ENCODE measurements at regions not wholly inside any gene's neighbourhood (a gene's known extent, or its start where the extent isn't known, plus 50 kb on each side); places are given as distances from the start of the nearest gene placed in this dataset.

DNA sequence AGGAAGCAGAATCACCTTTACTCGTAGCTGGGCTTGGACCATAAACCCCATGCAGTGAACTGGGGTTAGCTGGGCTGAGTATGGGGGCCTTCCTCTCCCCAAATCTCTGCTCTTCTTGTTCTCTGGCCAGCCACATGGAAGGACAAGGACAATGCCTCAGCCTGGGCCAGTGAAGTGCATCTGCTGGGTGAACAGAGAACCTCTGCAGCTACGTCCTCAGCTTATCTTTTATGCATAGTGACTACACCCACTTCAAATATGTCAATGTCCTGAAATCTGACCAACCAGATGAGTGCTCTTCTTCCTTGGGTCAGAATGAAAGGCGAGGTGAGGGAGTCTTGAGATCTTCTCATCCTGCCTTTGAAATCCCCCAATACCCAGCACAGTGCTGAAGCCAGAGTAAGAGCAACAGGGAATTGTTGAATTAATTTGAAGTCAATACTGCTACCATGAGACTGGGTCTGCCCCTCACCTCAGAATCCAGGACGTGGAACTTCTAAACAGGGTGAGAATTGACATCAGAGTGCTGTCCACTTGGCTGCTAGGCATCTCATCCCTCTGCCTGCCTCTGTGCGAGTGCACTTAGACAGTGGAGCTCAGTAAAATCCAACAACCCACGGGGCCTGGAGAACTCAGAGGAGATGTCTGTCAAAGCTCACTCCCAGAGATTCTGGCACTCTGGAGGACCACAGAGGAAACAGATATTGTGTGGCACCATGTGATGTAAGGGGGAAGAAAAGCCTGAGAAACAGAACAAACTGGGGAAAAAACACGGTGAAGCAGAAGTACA, 99.0 kb downstream of the IER5 start:
- no peak overlapping the region for H3K18ac ChIP-seq (ENCODE audit: low read depth, low read length)
- no peaks in the 10 kb centered on the region for H3K9me3 ChIP-seq (ENCODE audit: control insufficient read depth, insufficient read depth, low read length)
- H3K23ac ChIP-seq (ENCODE audit: low read depth, low read length) = no peak overlapping the region
- no peaks in the 10 kb centered on the region for H3K79me1 ChIP-seq (ENCODE audit: low read depth in 1 of 2, low read length in 2 of 2)
- H2AK9ac ChIP-seq (replicated peaks; ENCODE audit: low read depth, low read length, poor library complexity) = no peak overlapping the region
- no peak overlapping the region for H2BK20ac ChIP-seq (ENCODE audit: low read depth, low read length)
- no peaks in the 10 kb centered on the region for H3K36me3 ChIP-seq (ENCODE audit: control insufficient read depth, insufficient read depth, low read length)
- H2AK5ac ChIP-seq (ENCODE audit: low read depth, low read length) = no peak overlapping the region
- TF ChIP-seq RFX5 (IDR thresholded peaks at IDR 0.05; ENCODE audit: low read depth, low read length) = no peak
- H2AFZ ChIP-seq (replicated peaks; ENCODE audit: low read length, poor library complexity) = no peak overlapping the region
- ChIA-PET POLR2A (ENCODE audit: unreplicated experiment) (no interaction called here), CTCF (interaction anchor here (1.5 kb wide), 1 partner anchor 238 kb away, joined by 5 read pairs; no protein-coding TSS in a partner anchor)
- H4K8ac ChIP-seq (ENCODE audit: low read depth in 2 of 2, low read length in 2 of 2) = no peak overlapping the region
- 67% methylated on average over 1 of the region's 7 CpGs; no CpG with 5 or more reads in 1 of the 2 experiments for WGBS, 2 experiments (ENCODE audit: extremely low coverage in 2 of 2, insufficient read length in 1 of 2)
- intact Hi-C loops (cut with micrococcal nuclease) (no loop called here), in situ Hi-C loops (cut with MboI; ENCODE audit: low sequenced_read_pairs) (loop anchor here (5.0 kb wide), 1 partner anchor 235 kb away; no protein-coding TSS in a partner anchor), dilution Hi-C loops (cut with HindIII; ENCODE audit: low sequenced_read_pairs, unreplicated experiment) (no loop called here)
- no peak overlapping the region for H3K14ac ChIP-seq (replicated peaks; ENCODE audit: low read depth, low read length)
- DNase-seq (no peak), ATAC-seq (ENCODE audit: low read depth) (no peak)
- no peak overlapping the region for H4K5ac ChIP-seq (ENCODE audit: low read depth, low read length)
- no peak overlapping the region for H4K91ac ChIP-seq (ENCODE audit: insufficient read depth, low read depth, low read length)
- H3K56ac ChIP-seq (ENCODE audit: extremely low read depth, insufficient read depth, low read length) = no peak overlapping the region
- no peak overlapping the region for H3K27ac ChIP-seq (ENCODE audit: insufficient read depth, low read length)
- H2BK15ac ChIP-seq (ENCODE audit: low read depth, low read length) = no peak overlapping the region
- BruUV-seq (replicated peaks) = no TSS peak
- H3K4me2 ChIP-seq (ENCODE audit: low read depth, low read length) = no peak overlapping the region
- no peak overlapping the region for H3K4ac ChIP-seq (ENCODE audit: low read depth, low read length)
- no peak overlapping the region for H2BK5ac ChIP-seq (ENCODE audit: low read depth, low read length, poor library complexity, severe bottlenecking)
- H2BK120ac ChIP-seq (ENCODE audit: low read depth, low read length) = no peak overlapping the region
- no peaks in the 10 kb centered on the region for H3K9me1 ChIP-seq (ENCODE audit: insufficient read depth, low read length)
- H3K4me1 ChIP-seq (ENCODE audit: control insufficient read depth, insufficient read depth, low read length) = no peaks in the 10 kb centered on the region
- H4K20me1 ChIP-seq (ENCODE audit: insufficient read depth, low read length) = no peaks in the 10 kb centered on the region
- H3K9ac ChIP-seq (ENCODE audit: low read depth, low read length) = no peak overlapping the region
- peaks cover 38% of the 10 kb centered on the region for H3K27me3 ChIP-seq (ENCODE audit: control insufficient read depth, insufficient read depth, low read length)
- H3K4me3 ChIP-seq (ENCODE audit: insufficient read depth, low read depth, low read length) = no peak overlapping the region

Data from IMR-90 (cell line).